ENCODE measurements at regions not wholly inside any gene's neighbourhood (a gene's known extent, or its start where the extent isn't known, plus 50 kb on each side); places are given as distances from the start of the nearest gene placed in this dataset.
"Not testable (repeated sequence)": the region's sequence is repeated elsewhere in the genome, so short reads cannot be mapped to it uniquely, and the experiment has no call there.

GRCh38 chr18:76721207-76721996, 101.0 kb upstream of the ZNF236 start:
- DNase-seq (ENCODE audit: low spot score), result no peak

DNA sequence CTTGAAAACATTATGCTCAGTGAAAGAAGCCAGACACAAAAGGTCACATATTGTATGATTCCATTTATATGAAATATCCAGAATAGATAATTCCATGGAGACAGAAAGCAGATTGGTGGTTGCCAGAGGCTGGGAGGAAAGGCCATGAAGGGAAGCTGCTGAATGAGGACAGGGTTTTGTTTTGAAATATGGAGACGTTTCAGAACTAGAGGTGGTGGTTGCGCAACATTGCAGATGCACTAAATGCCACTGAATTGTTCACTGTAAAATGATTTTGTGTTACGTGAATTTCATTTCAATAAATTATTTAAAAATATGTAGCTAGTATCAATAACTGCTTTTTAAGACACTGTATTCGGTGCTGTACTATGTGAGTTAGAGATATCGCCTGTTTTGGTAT, 101.7 kb upstream of the ZNF236 start:
- no peak for DNase-seq (ENCODE audit: low spot score)

- DNase-seq (ENCODE audit: low spot score), result no peak
Measured at GRCh38 chr18:76715012-76715610, 107.2 kb upstream of the ZNF236 start.

- DNase-seq (ENCODE audit: low spot score), result no peak
Measured at GRCh38 chr18:76713432-76713831, 108.9 kb upstream of the ZNF236 start.

DNA sequence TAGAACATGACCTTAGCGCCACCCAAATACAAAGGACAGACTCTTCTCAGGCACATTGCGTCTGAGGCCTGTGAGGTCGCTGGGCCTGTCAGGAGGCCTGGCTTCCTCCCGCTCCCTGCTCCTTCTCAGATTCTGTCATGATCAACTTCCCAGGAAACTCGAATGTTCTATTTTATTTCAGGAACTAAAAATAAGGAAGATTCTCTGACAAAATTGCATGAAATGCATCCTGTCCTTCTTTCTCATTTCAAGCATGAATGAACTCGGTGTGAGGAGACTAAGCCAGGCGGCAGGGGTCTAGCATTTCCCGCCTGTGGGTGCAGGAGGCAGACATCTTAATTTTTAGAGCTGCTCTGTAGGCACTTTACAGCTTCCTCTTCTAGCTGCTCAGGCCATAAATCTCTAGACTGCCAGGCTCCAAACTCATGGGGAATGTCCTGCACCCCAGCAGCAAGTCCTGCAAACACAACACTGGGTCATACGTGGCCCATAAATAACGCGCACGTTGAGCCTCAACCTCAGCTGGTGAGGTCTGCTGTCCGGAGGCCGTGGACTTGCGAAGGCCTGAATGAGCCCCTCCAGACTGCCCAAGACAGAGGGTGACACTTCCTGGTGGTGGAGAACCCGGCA, 109.7 kb upstream of the ZNF236 start:
- DNase-seq (ENCODE audit: low spot score), result no peak

- DNase-seq (ENCODE audit: low spot score), result no peak
Measured at GRCh38 chr18:76710646-76711520, 111.5 kb upstream of the ZNF236 start.

GRCh38 chr18:76709659-76710645, 112.4 kb upstream of the ZNF236 start:
- DNase-seq (ENCODE audit: low spot score), result peak; percentile 65

- no peak for DNase-seq (ENCODE audit: low spot score)
Measured at GRCh38 chr18:76708722-76709353, 113.5 kb upstream of the ZNF236 start.

GRCh38 chr18:76708071-76708721, 114.2 kb upstream of the ZNF236 start:
- no peak for DNase-seq (ENCODE audit: low spot score)

DNA sequence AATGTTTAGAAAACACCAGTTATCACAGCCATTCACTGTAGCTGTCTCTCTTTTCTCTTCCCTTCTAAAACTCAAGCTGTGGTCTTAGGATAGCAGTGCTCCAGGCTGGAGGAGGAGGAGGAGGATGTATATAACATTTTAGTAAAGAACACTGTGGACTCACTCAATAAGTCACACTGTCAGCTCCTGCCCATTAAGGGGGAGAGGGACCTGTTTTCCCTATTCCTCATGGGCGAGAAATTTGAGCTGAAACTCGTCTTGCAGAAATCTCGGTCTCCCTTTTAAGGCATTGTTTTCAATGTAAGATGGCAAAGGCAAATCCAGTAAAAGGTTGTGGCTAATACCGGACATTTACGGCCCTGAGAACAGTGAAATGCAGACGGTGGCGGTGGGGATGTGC, 114.8 kb upstream of the ZNF236 start:
- no peak for DNase-seq (ENCODE audit: low spot score)

- not testable (repeated sequence) for DNase-seq (ENCODE audit: low spot score)
Measured at GRCh38 chr18:76704589-76704988, 117.8 kb upstream of the ZNF236 start.

DNA sequence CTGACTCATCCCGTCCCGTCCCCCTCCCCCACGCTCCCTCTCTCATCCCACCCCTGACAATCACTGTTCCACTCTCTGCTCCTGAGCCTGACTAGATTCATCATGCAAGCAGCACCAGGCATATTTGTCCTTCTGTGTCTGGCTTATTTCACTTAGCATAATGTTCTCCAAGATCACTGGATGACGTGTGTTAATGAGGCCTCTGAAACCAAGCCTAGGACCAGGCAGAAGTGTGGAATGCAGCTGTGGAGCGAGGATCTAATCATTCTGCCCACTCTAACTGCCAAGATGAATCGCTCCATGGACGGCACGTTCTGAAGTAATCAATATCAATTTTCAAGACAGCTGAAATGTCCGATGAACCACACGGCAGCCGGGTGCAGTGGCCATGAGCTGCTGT, 122.4 kb upstream of the ZNF236 start:
- DNase-seq (ENCODE audit: low spot score), result peak; percentile 56

DNA sequence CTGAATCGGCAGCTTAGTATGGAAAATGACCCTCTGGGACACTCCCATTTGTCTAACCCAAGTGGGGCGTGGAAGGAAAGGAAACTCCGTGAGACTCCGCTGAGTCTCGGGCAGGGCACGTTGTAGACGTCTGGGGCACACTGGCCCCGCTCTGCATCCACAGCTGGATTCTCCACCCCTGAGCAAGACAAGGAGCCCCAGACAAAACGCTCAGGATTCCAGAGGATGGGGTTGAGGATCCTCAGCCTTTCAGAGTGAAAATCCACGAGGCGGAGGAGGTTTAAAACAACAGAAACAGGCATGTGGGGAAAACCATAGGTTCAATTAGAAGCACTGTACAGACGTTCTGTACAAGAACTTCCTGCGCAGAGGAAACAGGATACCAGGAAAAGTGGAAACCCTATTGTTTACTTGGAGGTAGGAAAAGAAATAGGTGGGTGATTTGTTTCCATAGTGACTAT, 124.9 kb upstream of the ZNF236 start:
- peak; percentile 30 for DNase-seq (ENCODE audit: low spot score)

GRCh38 chr18:76691800-76692199, 130.6 kb upstream of the ZNF236 start:
- DNase-seq (ENCODE audit: low spot score), result no peak

DNA sequence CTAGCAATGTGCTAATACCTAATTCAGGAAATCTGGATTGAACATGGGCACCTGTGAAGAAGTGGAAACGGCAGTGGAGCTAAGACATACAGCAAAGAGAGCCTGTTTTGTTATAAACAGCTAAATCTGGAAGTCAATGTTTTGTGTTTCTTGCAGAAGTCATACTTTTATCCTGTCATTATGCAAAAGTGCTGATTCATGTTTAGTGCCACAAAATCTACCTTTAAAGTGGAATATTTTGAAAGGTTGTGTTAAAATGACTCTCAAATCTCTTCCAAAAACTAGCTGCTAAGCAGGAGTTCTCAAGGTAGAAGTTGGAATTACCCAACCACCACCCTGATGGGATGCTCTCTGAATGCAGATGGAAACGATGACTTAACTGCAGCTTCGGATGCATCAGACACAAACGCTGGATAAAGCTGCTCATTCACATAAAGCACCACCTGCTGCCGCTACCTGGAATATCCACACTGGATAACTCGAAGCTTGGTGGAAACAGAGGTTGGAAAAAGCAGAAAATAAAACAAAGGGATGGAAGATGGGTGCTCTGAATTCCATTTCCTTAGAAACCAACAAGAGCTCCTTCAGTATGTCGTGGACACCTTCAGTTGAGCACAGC, 132.6 kb upstream of the ZNF236 start:
- DNase-seq (ENCODE audit: low spot score), result peak; percentile 22

DNA sequence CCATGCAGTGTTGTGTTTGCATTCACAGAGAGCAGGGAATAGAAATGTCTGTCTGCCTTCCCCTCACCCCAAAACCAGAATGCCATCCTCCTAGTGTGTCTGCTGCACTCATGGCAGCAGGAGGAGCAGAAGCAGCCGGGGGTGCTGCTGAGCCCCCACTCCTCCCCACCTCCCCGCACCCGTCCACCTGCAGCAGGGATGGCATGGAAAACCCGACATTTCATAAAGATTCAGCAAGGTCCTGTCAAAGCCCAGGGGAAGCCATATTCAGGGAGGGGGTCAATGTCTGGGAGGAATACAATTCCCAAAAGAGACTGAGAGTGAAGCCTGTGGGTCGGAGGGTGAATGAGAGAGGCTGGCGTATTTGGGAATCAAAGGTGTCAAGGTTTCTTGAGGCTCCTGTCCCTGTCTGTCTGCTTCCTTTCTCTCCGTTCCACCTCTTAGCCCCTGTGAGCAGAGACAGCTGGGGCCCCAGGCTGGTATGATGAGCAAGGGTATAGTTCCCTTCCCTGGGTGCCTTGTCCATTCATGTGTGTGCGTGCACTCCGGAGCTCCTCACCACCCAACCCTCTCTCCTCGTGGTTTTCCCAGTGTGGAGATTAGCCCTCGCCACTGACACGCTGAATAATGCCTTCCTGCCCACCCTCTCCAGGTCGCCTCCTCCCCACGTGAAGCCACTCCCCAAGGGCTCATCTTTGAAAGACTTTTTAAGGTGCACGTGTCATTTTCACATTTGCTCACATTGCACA, 133.5 kb upstream of the ZNF236 start:
- peak; percentile 40 for DNase-seq (ENCODE audit: low spot score)

DNA sequence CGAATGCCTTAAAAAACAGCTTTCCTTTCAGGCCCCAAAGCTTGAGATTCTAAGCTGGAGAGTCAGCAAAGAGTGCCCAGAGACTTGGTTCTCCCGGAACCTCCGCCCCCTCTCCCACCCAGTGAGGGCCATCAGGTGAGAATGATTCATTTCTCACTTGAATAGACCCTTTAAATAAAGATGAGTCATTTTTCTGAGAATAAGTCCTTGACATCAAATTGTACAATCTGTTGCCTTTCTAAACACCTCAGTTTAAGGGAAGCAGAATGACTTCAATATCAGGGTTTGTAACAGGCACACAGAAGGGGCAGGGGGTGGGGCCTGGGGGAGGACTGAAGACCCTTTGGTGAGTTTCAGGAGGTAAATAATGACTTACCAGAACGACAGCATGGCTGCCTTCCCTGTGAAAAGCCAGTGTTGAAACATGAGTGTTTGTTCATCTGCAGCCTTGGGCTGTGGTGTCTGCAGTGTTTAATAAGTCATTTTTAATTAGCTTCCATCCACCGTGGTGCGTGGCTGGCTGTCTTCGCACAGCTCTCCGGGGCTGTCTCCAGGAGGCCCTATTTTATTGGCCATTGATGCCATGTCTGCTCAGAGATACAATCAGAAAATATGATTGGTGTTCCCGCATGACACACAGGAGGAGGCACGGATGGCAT, 134.9 kb upstream of the ZNF236 start:
- peak; percentile 90 for DNase-seq (ENCODE audit: low spot score)

DNA sequence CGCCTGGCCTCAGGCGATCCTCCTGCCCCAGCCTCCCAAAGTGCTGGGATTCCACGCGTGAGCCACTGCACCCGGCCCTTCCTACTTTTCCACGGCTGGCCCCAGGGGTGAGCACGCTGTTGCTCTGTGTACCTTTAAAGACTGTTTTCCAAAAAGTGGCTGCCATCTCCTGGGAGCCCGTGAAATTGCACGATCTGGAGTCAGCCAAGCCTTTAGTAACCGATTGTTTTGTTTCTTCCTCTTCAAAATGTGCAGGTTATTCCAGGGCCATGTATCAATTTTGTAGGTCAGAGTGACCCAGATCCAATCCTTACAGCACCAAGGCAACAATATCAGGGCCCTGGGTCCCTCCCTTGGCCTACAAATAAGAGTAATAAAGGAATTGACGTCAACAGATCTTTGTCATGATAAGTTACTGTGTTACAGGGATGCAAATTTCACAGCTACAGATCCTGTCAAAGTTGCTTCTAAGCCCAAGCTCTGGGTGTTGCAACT, 135.6 kb upstream of the ZNF236 start:
- DNase-seq (ENCODE audit: low spot score), result peak; percentile 76
